Large intestine (tissue), 3 donors: ENCODE measurements at regions not wholly inside any gene's neighbourhood (a gene's known extent, or its start where the extent isn't known, plus 50 kb on each side); places are given as distances from the start of the nearest gene placed in this dataset.

Experiments
- DNase-seq, 2 donors: peaks; one replicate each; pipeline versions ENCODE4 v3.0.0 to v3.0.0-alpha.2; 2013
- H3K27ac ChIP-seq: one replicate; pipeline ENCODE4 v1.5.1; 2013; ENCODE audit warnings: low read length
- H3K27me3 ChIP-seq: 2 replicates; pipeline ENCODE4 v1.6.1; 2013; ENCODE audit warnings: low read length; ENCODE audit not compliant: control insufficient read depth, insufficient read depth
- H3K36me3 ChIP-seq: 2 replicates; pipeline ENCODE4 v1.6.1; 2013; ENCODE audit warnings: low read length; ENCODE audit not compliant: control insufficient read depth, insufficient read depth
- H3K4me1 ChIP-seq: one replicate; pipeline ENCODE4 v1.6.1; 2013; ENCODE audit warnings: low read length; ENCODE audit not compliant: control insufficient read depth, insufficient read depth
- H3K4me3 ChIP-seq: one replicate; pipeline ENCODE4 v1.5.1; 2013; ENCODE audit warnings: low read length
- H3K9me3 ChIP-seq: one replicate; pipeline ENCODE4 v1.6.1; 2013; ENCODE audit warnings: mild to moderate bottlenecking, low read depth, low read length, moderate library complexity; ENCODE audit not compliant: control insufficient read depth
- WGBS: methylation state at CpG from one replicate; pipeline ENCODE4 v1.1.5; 2013; ENCODE audit warnings: low lambda C conversion rate; ENCODE audit not compliant: insufficient coverage; 5-methylcytosine and 5-hydroxymethylcytosine counted together

DNA sequence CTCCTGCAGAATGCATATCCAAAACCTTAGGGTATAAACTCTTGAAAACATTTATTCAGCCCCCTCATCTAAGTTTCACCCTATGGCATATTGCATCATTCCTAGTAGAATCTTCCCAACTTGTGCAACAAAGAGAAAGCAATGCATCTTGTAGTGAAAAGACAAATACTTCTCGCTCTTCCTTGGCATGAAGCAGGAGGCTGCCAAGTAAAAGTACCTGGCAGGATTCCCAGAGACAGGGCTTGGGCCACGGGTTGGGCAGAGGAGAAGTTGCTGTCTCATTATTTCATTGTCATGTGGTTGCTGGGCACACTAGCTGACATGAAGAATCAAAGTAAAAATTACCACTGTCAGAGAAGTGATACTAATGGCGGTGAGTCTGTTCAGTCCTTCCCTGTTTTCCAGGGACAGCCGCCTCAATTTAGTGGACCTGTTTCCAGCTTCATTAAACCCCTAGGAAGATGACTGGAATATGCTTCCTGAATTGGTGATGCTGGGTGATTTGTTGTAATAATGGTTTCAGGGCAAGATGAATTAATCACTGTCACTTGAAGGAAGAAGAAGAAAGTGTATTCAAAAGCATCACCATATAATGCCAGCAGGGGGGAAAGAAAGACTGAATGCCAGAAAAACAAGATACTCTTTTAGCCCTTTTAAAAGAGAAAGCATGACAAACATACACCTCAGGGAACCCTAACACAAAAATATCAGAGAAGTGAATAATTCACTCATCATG, 380.5 kb upstream of the IGFBP7 start:
- 80% methylated on average over 1 of the region's 4 CpGs for WGBS
- no peak overlapping the region for H3K4me3 ChIP-seq
- no peaks in the 10 kb centered on the region for H3K36me3 ChIP-seq
- no peaks in the 10 kb centered on the region for H3K9me3 ChIP-seq
- H3K4me1 ChIP-seq, result no peaks in the 10 kb centered on the region
- no peaks in the 10 kb centered on the region for H3K27me3 ChIP-seq
- no peak overlapping the region for H3K27ac ChIP-seq
- peak in 1 of 2 donors; percentile 14 for DNase-seq

DNA sequence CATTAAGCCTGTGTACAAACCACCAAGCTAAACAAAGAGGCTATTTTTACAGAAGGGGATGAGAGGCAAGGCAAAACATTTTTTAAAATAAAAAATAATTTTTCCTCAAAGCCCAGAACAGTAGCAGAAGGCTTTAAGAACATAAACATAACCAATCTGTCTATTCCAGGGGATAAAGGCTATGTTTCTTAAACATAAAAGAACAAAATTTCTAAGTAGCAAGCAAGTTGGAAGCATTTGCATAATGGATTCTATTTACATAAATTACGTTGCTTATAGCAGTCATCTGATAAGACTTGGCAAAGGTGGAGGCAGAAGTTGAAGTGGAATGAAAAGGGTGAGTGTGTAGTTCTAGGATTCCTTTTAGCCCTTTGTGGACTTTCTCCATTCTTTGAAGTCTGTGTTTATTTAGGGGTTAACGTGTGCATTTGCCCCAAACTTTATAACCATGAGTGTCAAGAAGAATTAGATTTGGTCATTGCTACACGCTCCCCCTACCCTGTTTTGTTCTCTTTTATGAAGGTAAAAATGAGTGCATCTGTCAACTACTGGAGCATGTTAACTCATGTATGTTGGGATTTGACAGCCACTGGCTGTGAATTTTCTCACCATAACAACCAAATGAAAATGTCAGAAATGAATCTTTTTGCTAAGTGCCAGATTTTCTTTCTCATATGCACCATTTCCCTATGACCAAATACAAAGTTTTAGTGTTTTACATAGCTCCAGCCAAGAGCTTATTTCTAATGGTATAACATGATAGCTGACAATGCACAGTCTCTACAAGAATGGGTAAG, 378.4 kb upstream of the IGFBP7 start:
- no CpG with 5 or more reads among the region's 3 CpGs for WGBS
- DNase-seq, result no peak
- Histone ChIP-seq H3K9me3 (no peaks in the 10 kb centered on the region), H3K36me3 (no peaks in the 10 kb centered on the region), H3K27me3 (no peaks in the 10 kb centered on the region), H3K4me1 (no peaks in the 10 kb centered on the region), H3K4me3 (no peak overlapping the region), H3K27ac (no peak overlapping the region)

DNA sequence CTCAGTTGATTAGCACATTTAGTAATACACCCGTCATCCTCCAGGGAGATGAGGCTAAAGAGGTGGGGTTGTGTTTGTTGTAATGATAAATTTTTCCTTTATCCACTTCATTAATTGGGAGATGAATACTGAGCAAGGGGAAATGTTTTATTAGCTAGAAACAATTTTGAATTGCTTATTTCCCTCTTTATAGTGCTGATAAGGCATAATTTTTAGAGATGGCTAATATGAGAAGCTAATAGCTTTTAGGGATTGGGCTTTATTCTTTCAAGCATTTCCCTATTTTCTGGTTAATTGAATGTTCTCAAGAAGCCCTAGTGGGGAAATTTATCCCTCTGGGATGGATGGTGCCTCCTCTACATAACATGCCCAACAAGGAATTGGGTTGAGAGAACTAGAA, 365.2 kb upstream of the IGFBP7 start:
- no peak for DNase-seq
- no CpG with 5 or more reads among the region's 1 CpG for WGBS
- no peaks in the 10 kb centered on the region for H3K27me3 ChIP-seq
- no peak overlapping the region for H3K4me3 ChIP-seq
- H3K9me3 ChIP-seq, result no peaks in the 10 kb centered on the region
- no peaks in the 10 kb centered on the region for H3K36me3 ChIP-seq
- H3K27ac ChIP-seq, result no peak overlapping the region
- no peaks in the 10 kb centered on the region for H3K4me1 ChIP-seq

DNA sequence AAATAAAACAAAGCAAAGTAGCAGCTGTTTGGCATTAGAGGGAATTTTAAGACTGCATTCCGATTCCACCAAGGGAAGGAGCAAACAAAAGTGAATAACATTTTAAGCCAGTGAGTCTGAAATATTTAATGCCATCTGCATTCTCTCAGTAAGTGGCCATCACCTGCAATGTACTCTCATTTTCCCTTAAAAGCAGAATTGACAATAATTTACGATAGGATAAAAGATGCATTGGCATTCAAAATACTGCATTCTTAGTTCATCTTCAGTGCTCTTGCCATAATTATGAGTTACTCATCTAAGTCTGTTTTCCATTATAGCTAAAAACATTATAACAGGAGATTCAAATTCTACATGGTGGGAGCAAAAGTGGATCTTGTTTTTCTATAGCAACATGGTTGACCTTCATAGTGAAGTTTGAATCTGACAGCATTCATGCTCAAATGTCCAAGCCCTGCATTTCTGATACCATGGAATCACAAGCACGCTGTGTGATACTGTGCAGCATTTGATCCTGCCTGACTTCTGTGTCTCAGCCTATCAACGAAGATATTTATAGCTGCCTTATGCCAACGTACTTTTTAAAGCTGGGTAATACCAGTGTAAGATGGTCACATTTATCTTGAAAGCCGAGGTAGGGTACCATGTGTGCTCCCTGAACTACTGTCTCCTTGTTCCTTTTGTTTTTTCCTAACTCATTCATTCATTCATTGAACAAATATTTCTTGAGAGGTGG, 355.3 kb upstream of the IGFBP7 start:
- no peaks in the 10 kb centered on the region for H3K9me3 ChIP-seq
- no peaks in the 10 kb centered on the region for H3K4me1 ChIP-seq
- H3K27ac ChIP-seq, result no peak overlapping the region
- no peaks in the 10 kb centered on the region for H3K36me3 ChIP-seq
- H3K4me3 ChIP-seq, result no peak overlapping the region
- WGBS, result no CpG with 5 or more reads among the region's 6 CpGs
- H3K27me3 ChIP-seq, result no peaks in the 10 kb centered on the region
- DNase-seq, result no peak

DNA sequence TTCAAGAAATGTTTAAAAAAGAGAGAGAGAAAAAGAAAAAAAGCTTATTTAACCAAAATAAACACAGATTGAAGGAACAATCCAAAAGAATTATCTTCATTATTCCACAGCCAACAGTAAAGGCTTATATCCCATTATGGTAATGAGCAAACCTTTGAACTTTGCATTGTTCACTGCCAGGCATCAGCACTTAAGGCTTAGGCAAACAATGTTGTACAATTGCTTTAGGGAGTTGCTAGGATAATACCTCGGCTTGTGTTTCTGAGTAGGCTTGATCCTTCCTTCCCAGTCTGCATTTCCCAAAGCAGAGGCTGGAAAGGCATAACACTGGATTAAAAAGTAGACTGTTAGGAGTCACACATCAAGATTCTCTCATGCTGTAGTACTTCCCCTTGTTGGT, 352.7 kb upstream of the IGFBP7 start:
- WGBS, result no CpG with 5 or more reads among the region's 1 CpG
- Histone ChIP-seq H3K9me3 (no peaks in the 10 kb centered on the region), H3K4me1 (no peaks in the 10 kb centered on the region), H3K27me3 (no peaks in the 10 kb centered on the region), H3K27ac (no peak overlapping the region), H3K4me3 (no peak overlapping the region), H3K36me3 (no peaks in the 10 kb centered on the region)
- DNase-seq, result peak; percentile 12 to 41

DNA sequence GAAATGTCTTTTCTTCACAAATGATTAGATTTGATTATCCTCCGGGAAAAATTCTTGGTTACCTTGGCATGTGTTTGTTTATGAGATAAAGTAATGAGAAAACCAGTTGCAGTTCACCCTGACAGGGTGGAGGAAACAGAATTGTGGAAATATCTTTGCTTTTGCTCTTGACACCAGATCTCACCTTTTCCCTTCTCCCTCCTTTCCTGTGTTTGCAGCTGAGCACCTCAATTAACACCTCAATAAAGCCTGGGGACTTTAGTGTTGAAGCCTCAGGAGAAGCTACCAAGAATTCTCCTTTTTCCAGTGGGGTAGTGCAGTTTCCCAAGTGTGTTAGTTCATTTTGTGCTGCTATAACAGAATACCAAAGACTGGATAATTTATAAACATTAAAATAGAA, 350.8 kb upstream of the IGFBP7 start:
- Histone ChIP-seq H3K4me3 (no peak overlapping the region), H3K36me3 (no peaks in the 10 kb centered on the region), H3K27me3 (no peaks in the 10 kb centered on the region), H3K4me1 (no peaks in the 10 kb centered on the region), H3K9me3 (no peaks in the 10 kb centered on the region), H3K27ac (no peak overlapping the region)
- DNase-seq, result no peak
- WGBS, result no CpG with 5 or more reads among the region's 1 CpG

DNA sequence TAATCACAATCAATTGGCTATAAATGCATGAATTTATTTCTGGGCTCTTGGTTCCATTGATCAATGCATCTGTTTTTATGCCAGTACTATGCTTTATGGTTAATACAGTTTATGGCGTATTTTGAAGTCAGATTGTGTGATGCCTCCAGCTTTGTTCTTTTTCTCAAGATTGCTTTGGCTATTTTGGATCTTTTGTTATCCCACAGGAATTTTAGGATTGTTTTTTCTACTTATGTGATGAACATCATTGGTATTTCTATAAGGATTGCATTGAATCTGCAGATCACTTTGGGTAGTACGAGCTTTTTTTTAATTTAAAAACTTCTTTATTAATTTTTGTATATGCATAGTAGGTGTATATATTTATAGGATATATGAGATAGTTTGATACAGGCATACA, 338.7 kb upstream of the IGFBP7 start:
- WGBS, result 100% methylated on average over 1 of the region's 2 CpGs
- H3K36me3 ChIP-seq, result no peaks in the 10 kb centered on the region
- H3K9me3 ChIP-seq, result no peaks in the 10 kb centered on the region
- H3K4me3 ChIP-seq, result no peak overlapping the region
- no peak overlapping the region for H3K27ac ChIP-seq
- H3K4me1 ChIP-seq, result no peaks in the 10 kb centered on the region
- no peak for DNase-seq
- H3K27me3 ChIP-seq, result no peaks in the 10 kb centered on the region

DNA sequence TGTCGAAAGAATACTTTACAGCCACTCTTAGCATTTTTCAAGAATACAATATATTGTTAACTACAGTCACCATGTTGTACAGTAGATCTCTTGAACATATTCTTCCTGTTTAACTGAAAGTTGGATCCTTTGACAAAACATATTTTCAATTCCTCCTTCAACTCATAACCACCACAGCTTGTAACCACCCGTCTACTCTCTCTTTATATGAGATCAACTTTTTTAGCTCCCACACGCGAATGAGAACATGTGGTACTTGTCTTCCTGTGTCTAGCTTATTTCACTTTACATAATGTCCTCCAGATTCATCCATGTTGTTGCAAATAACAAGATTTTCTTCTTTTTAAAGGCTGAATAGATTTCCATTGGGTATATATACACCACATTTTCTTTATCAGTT, 338.3 kb upstream of the IGFBP7 start:
- H3K36me3 ChIP-seq, result no peaks in the 10 kb centered on the region
- H3K27ac ChIP-seq, result no peak overlapping the region
- no peaks in the 10 kb centered on the region for H3K27me3 ChIP-seq
- WGBS, result 96% methylated on average over 4 of the region's 4 CpGs
- no peak overlapping the region for H3K4me3 ChIP-seq
- H3K9me3 ChIP-seq, result no peaks in the 10 kb centered on the region
- H3K4me1 ChIP-seq, result no peaks in the 10 kb centered on the region
- DNase-seq, result no peak

DNA sequence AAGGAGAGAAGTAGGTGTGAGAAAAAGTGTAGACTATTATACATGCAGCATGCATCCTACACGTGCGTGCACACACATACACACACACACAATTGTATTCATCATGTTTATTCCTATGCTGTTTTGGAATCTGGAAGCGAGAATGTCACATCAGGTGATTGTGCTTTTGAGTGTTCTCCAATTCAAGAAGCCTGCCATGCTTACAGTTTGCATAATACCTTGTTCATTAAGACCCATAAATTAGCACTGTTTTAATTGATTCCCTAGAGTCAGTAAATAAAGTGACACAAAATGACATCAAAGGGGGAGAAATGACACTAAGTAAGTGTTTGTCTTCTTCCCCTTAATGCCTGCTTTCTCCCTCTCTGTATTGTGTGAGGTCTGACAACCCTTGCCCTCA, 336.1 kb upstream of the IGFBP7 start:
- H3K4me1 ChIP-seq, result no peaks in the 10 kb centered on the region
- H3K27me3 ChIP-seq, result no peaks in the 10 kb centered on the region
- H3K4me3 ChIP-seq, result no peak overlapping the region
- WGBS, result no CpG with 5 or more reads among the region's 3 CpGs
- DNase-seq, result no peak
- H3K9me3 ChIP-seq, result no peaks in the 10 kb centered on the region
- H3K36me3 ChIP-seq, result no peaks in the 10 kb centered on the region
- H3K27ac ChIP-seq, result no peak overlapping the region

DNA sequence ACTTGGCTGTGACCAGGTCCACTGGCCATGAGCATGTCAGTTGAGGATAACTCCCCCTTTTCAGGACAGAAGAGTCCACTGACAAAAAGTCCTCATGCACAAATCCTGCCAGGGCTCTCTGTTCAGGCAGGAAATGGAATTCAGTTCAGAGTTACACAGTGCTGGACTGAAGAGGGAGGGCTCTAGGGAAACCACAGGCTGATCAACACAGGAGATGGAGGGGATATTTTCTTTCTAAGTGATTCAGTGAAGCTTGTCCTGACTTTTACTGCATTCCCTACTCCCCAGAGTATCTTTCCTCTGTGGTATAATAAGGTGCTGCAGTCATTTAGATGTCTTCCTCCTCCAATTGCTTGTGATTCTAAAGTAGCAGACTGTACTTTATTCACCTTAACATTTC, 335.5 kb upstream of the IGFBP7 start:
- H3K27me3 ChIP-seq, result no peaks in the 10 kb centered on the region
- DNase-seq, result no peak
- no peak overlapping the region for H3K4me3 ChIP-seq
- no peaks in the 10 kb centered on the region for H3K9me3 ChIP-seq
- H3K4me1 ChIP-seq, result no peaks in the 10 kb centered on the region
- no peak overlapping the region for H3K27ac ChIP-seq
- no peaks in the 10 kb centered on the region for H3K36me3 ChIP-seq
